ENCODE measurements at regions not wholly inside any gene's neighbourhood (a gene's known extent, or its start where the extent isn't known, plus 50 kb on each side); places are given as distances from the start of the nearest gene placed in this dataset.

DNA sequence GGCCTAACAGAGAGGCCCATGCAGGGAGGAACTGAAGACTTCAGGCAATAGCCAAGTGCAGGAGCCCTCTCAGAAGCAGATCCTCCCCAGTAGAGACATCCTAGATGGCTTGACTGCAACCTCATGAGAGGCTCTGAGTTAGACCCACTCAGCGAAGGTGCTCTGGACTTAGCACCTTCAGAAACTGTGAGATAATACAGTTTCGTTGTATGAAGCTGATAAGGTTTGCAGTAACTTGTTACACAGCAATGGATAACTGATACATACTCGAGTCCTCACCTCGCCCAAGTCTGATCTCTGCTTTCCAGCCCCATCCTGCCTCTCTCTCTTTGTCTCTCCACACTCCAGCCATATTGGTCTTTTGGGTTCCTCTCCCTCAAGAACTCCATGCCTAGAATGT, 136.4 kb upstream of the EEPD1 start:
- TF ChIP-seq GATA3 (IDR thresholded peaks at IDR 0.05; ENCODE audit: low read depth, low read length) = no peak
- no peak for TF ChIP-seq GATA2 (IDR thresholded peaks at IDR 0.05; ENCODE audit: low read depth, low read length)
